Right atrium auricular region (tissue), 2 donors: ENCODE measurements at regions not wholly inside any gene's neighbourhood (a gene's known extent, or its start where the extent isn't known, plus 50 kb on each side); places are given as distances from the start of the nearest gene placed in this dataset.

ENCODE experiments used
- DNase-seq: peaks from one replicate; pipeline ENCODE4 v3.0.0-alpha.2; 2019; ENCODE audit warnings: low spot score
- H3K27ac ChIP-seq, 2 donors: fragments of 200-600 bp; sonication (generic); 1 replicate in 1 of 2; 2 replicates in 1 of 2; pipeline ENCODE4 v1.5.1; 2016 to 2019
- H3K27me3 ChIP-seq, 2 donors: fragments of 200-600 bp; sonication (generic); one replicate each; pipeline versions ENCODE4 v1.5.1 to v1.6.0; 2017 to 2019
- H3K36me3 ChIP-seq: fragments of 200-600 bp; sonication (generic); one replicate; pipeline ENCODE4 v1.5.1; 2016
- H3K4me1 ChIP-seq, 2 donors: fragments of 200-600 bp; sonication (generic); one replicate each; pipeline versions ENCODE4 v1.5.1 to v1.6.0; 2017 to 2019
- H3K4me3 ChIP-seq, 2 donors: fragments of 200-600 bp; sonication (generic); 1 replicate in 1 of 2; 2 replicates in 1 of 2; pipeline ENCODE4 v1.5.1; 2017 to 2019; ENCODE audit warnings: mild to moderate bottlenecking in 1 of 2, moderate library complexity in 1 of 2
- H3K9me3 ChIP-seq, 2 donors: fragments of 200-600 bp; sonication (generic); one replicate each; pipeline ENCODE4 v1.5.1; 2019
- CTCF ChIP-seq, 2 donors: fragments of 200-600 bp; sonication (generic); IDR thresholded peaks; one replicate each; pipeline ENCODE4 v1.5.1; 2019; ENCODE audit warnings: antibody characterized with exemption in 2 of 2

GRCh38 chr9:129322022-129322621 is 144.1 kb upstream of the IER5L start:
- no peak for TF ChIP-seq CTCF (IDR thresholded peaks at IDR 0.05)

GRCh38 chr9:129321286-129322021 is 143.4 kb upstream of the IER5L start:
- Histone ChIP-seq H3K27ac (peak overlapping the region; percentile 83 to 91), H3K36me3 (no peaks in the 10 kb centered on the region), H3K27me3 (no peaks in the 10 kb centered on the region), H3K4me3 (peak overlapping the region; percentile 28 to 55), H3K4me1 (peaks cover 0 to 72% of the 10 kb centered on the region in 2 donors), H3K9me3 (no peaks in the 10 kb centered on the region)
- TF ChIP-seq CTCF (IDR thresholded peaks at IDR 0.05): no peak
- DNase-seq: peak; percentile 48

More at GRCh38 chr9:129322022-129322621, 144.1 kb upstream of the IER5L start:
- H3K4me1 ChIP-seq: peaks cover 0 to 71% of the 10 kb centered on the region in 2 donors
- peak overlapping the region; percentile 83 to 91 for H3K27ac ChIP-seq
- no peak overlapping the region for H3K4me3 ChIP-seq
- no peaks in the 10 kb centered on the region for H3K27me3 ChIP-seq
- H3K9me3 ChIP-seq: no peaks in the 10 kb centered on the region
- peak; percentile 63 for DNase-seq
- H3K36me3 ChIP-seq: no peaks in the 10 kb centered on the region

DNA sequence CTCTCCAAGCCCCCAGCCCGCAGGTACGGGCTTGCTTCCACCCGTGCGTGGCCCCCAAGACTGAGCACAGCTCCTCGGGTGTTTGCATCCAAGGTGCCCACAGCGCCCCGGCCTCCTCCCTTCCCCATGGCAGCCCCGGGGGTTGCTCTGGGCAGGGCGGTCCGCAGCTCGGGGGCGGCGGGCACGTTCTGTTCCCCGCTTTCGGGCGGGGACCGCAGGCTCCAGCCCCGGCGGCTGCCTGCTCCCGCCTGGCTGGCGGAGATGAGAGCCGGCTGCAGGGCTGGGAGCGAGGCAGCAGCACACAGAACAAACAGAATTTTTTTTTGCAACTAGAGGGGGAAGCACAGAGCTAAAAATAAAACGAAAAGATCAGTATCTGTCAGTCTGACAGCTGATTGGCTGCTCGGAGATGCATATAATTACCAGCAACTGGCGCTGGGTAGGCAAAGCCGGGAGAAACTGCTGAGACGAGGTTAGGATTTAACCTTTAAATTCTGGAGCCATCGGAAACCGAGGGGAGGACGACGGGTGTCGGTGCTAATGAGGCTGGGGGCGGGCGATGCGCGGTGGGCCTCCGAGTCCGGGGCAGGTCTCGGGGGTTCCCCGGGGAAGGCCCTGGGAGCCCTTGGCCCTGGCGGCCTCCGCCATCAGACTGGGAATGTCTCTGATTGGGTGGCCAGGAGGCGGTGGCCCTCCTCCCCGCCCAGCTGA is 142.7 kb upstream of the IER5L start:
- H3K9me3 ChIP-seq: no peaks in the 10 kb centered on the region
- no peaks in the 10 kb centered on the region for H3K27me3 ChIP-seq
- H3K36me3 ChIP-seq: no peaks in the 10 kb centered on the region
- DNase-seq: peak; percentile 80
- H3K27ac ChIP-seq: peak overlapping the region; percentile 83 to 91
- H3K4me3 ChIP-seq: peak overlapping the region; percentile 28 to 55
- peak in 1 of 2 donors; percentile 15 for TF ChIP-seq CTCF (IDR thresholded peaks at IDR 0.05)
- H3K4me1 ChIP-seq: peaks cover 0 to 78% of the 10 kb centered on the region in 2 donors

- no peaks in the 10 kb centered on the region for H3K9me3 ChIP-seq
- H3K27ac ChIP-seq: peak overlapping the region; percentile 83 to 91
- H3K4me3 ChIP-seq: peak overlapping the region; percentile 28 to 55
- no peaks in the 10 kb centered on the region for H3K36me3 ChIP-seq
- no peaks in the 10 kb centered on the region for H3K27me3 ChIP-seq
- peak; percentile 55 for DNase-seq
- TF ChIP-seq CTCF (IDR thresholded peaks at IDR 0.05): no peak
- H3K4me1 ChIP-seq: peaks cover 0 to 82% of the 10 kb centered on the region in 2 donors
Measured at GRCh38 chr9:129319938-129320481, 141.9 kb upstream of the IER5L start.

DNA sequence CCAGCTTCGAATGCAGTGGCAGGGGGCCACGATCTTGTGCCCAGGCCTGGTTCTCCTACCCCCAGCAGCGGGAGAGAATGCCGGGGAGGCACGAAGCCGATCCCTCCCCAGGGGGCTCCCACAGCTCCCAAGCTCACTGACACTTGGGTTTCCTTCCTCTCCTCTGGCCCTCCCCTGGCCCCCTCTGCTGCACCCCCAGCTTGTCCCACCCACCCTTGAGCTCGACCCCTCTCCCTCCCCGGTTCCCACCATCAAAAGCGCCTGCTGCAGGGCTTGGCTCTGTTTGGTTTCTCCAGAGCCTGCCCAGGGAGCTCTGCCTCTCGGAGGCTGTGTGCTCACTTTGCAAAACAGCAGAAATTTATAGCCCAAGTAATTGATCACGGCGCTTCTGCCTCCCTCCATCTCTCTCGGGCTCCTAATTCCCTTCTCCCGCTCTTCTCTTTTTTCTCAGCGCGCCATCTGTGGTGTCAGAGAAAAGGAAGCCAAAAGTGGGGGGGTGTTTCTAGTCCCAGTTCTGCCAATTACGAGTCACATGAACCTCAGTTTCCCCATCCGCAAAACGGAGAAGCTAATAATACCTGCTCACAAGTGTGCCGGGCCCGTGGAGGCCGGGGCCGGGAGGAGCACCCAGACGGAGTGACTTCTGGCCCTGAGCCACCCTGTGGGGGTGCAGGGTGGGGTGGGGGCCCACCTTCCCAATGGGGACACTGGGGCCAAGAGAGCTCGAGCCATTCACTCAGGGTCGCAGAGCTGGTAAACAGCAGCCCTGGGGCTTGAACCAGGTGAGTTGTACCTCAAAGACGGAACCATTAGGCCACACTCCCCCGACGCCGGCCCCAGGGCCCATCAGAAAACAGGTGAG is 141.2 kb upstream of the IER5L start:
- peak; percentile 52 for DNase-seq
- Histone ChIP-seq H3K27me3 (no peaks in the 10 kb centered on the region), H3K9me3 (no peaks in the 10 kb centered on the region), H3K4me3 (no peak overlapping the region), H3K36me3 (no peaks in the 10 kb centered on the region), H3K27ac (peak overlapping the region; percentile 83 to 91), H3K4me1 (peaks cover 0 to 81% of the 10 kb centered on the region in 2 donors)
- no peak for TF ChIP-seq CTCF (IDR thresholded peaks at IDR 0.05)
